GM18505 (cell line): ENCODE measurements at regions not wholly inside any gene's neighbourhood (a gene's known extent, or its start where the extent isn't known, plus 50 kb on each side); places are given as distances from the start of the nearest gene placed in this dataset.

Experiments used
- ATAC-seq: cut with Tn5 transposase; IDR thresholded peaks from one replicate; pipeline ENCODE4 v1.9.1; 2021; ENCODE audit not compliant: unreplicated experiment
- POLR2A ChIP-seq: IDR thresholded peaks from 4 replicates; pipeline ENCODE4 v1.6.1; 2011; ENCODE audit warnings: borderline replicate concordance; ENCODE audit not compliant: insufficient read depth, insufficient read length; ENCODE audit errors: extremely low read depth

- no peak for ATAC-seq
- no peak for TF ChIP-seq POLR2A
Measured at GRCh38 chr5:52190737-52191136, 597.0 kb upstream of the ITGA1 start.

- no peak for TF ChIP-seq POLR2A
- no peak for ATAC-seq
Measured at GRCh38 chr5:52199833-52200232, 587.9 kb upstream of the ITGA1 start.

DNA sequence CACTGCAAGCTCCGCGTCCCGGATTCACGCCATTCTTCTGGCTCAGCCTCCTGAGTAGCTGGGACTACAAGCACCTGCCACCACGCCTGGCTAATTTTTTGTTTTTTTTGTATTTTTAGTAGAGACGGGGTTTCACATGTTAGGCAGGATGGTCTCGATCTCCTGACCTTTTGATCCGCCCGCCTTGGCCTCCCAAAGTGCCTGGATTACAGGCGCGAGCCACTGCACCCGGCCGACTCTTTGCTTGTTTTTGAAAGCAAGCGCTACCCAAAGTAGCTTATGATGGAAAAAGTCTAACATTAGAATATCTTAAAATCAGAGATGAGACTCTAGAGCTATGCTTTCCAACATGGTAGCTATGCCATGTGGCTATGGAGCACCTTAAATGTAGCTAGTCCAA is 585.5 kb upstream of the ITGA1 start:
- no peak for ATAC-seq
- TF ChIP-seq POLR2A, result no peak

- ATAC-seq, result no peak
- TF ChIP-seq POLR2A, result no peak
Measured at GRCh38 chr5:52204310-52204709, 583.4 kb upstream of the ITGA1 start.
